Neural cell (in vitro differentiated cells): ENCODE measurements at regions not wholly inside any gene's neighbourhood (a gene's known extent, or its start where the extent isn't known, plus 50 kb on each side); places are given as distances from the start of the nearest gene placed in this dataset.

Source experiments
- H2AFZ ChIP-seq: fragments of 200-600, 300-800 bp; sonication (generic), shearing (Covaris generic); 2 replicates; pipeline ENCODE4 v1.6.0; 2014; ENCODE audit warnings: low read depth, mild to moderate bottlenecking, antibody characterized with exemption, low read length, moderate library complexity
- H3F3A ChIP-seq: fragments of 200-600 bp; shearing (Covaris generic); 2 replicates; pipeline ENCODE4 v1.6.1; 2016; ENCODE audit warnings: mild to moderate bottlenecking, moderate library complexity, mixed read lengths, antibody characterized with exemption, low read length; ENCODE audit not compliant: insufficient read depth, poor library complexity, severe bottlenecking
- H3K27ac ChIP-seq: fragments of 200-600, 300-800 bp; sonication (generic), shearing (Covaris generic); 2 replicates; pipeline ENCODE4 v1.5.1; 2014; ENCODE audit warnings: mild to moderate bottlenecking, low read length, moderate library complexity
- H3K27me3 ChIP-seq: fragments of 300-800, 200-600 bp; sonication (generic), shearing (Covaris generic); 2 replicates; pipeline ENCODE4 v1.6.0; 2014; ENCODE audit warnings: mild to moderate bottlenecking, low read depth, low read length, moderate library complexity; ENCODE audit not compliant: insufficient read depth
- H3K36me3 ChIP-seq: fragments of 300-800, 200-600 bp; sonication (generic), shearing (Covaris generic); 2 replicates; pipeline ENCODE4 v1.5.1; 2014; ENCODE audit warnings: mild to moderate bottlenecking, antibody characterized with exemption, low read length, moderate library complexity; ENCODE audit not compliant: insufficient read depth
- H3K4me2 ChIP-seq: fragments of 300-800, 200-600 bp; sonication (generic), shearing (Covaris generic); 2 replicates; pipeline ENCODE4 v1.6.0; 2014; ENCODE audit warnings: mild to moderate bottlenecking, low read length
- H3K4me3 ChIP-seq: fragments of 300-800, 200-600 bp; sonication (generic), shearing (Covaris generic); 2 replicates; pipeline ENCODE4 v1.5.1; 2014; ENCODE audit warnings: mild to moderate bottlenecking, low read length, moderate library complexity
- H3K79me2 ChIP-seq: fragments of 200-600 bp; shearing (Covaris generic); replicated peaks from 2 replicates; pipeline ENCODE4 v1.6.0; 2014; ENCODE audit warnings: mild to moderate bottlenecking, low read length, moderate library complexity; ENCODE audit not compliant: insufficient read depth
- H3K9ac ChIP-seq: fragments of 300-800, 200-600 bp; sonication (generic), shearing (Covaris generic); 2 replicates; pipeline ENCODE4 v1.6.1; 2016; ENCODE audit warnings: mild to moderate bottlenecking, low read length, mixed read lengths
- H3K9me2 ChIP-seq: fragments of 200-600 bp; shearing (Covaris generic); 2 replicates; pipeline ENCODE4 v1.6.1; 2016; ENCODE audit warnings: mild to moderate bottlenecking, low read length, mixed read lengths; ENCODE audit not compliant: insufficient read depth
- H3K9me3 ChIP-seq: fragments of 200-600, 300-800 bp; sonication (generic), shearing (Covaris generic); 2 replicates; pipeline ENCODE4 v1.6.1; 2016; ENCODE audit warnings: mild to moderate bottlenecking, mixed run types, low read length, moderate library complexity, mixed read lengths
- H4K20me1 ChIP-seq: fragments of 200-600 bp; shearing (Covaris generic); 2 replicates; pipeline ENCODE4 v1.6.1; 2016; ENCODE audit warnings: mild to moderate bottlenecking, mixed run types; ENCODE audit not compliant: insufficient read depth
- EP300 ChIP-seq: fragments of 450-650 bp; conservative IDR thresholded peaks from 2 replicates; pipeline ENCODE4 v1.6.1; 2014; ENCODE audit warnings: antibody characterized with exemption, mild to moderate bottlenecking, moderate library complexity; ENCODE audit not compliant: poor library complexity, severe bottlenecking
- EZH2 ChIP-seq: fragments of 200-600, 300-800 bp; shearing (Covaris generic), sonication (generic); IDR thresholded peaks from 2 replicates; pipeline ENCODE4 v1.6.1; 2014; ENCODE audit warnings: antibody characterized with exemption, low read length, borderline replicate concordance, mild to moderate bottlenecking; ENCODE audit not compliant: insufficient read depth, poor library complexity, severe bottlenecking
- MXI1 ChIP-seq: fragments of 450-650 bp; conservative IDR thresholded peaks from 2 replicates; pipeline ENCODE4 v1.6.1; 2014; ENCODE audit warnings: antibody characterized with exemption, mild to moderate bottlenecking; ENCODE audit not compliant: poor library complexity, severe bottlenecking
- POLR2AphosphoS5 ChIP-seq: IDR thresholded peaks from 2 replicates; pipeline ENCODE4 v1.6.1; 2012
- RAD21 ChIP-seq: fragments of 450-650 bp; conservative IDR thresholded peaks from 2 replicates; pipeline ENCODE4 v1.6.1; 2014; ENCODE audit warnings: antibody characterized with exemption, mild to moderate bottlenecking, moderate library complexity
- REST ChIP-seq: IDR thresholded peaks from 2 replicates; pipeline ENCODE4 v1.6.1; 2012; ENCODE audit warnings: borderline replicate concordance
- SMC3 ChIP-seq: fragments of 450-650 bp; conservative IDR thresholded peaks from 2 replicates; pipeline ENCODE4 v1.6.1; 2014; ENCODE audit warnings: antibody characterized with exemption, mild to moderate bottlenecking, moderate library complexity; ENCODE audit not compliant: poor library complexity
- TAF1 ChIP-seq: IDR thresholded peaks from 2 replicates; pipeline ENCODE4 v1.6.1; 2012; ENCODE audit warnings: low read depth
- TF ChIP-seq, protein P1 (sequence below): fragments of 450-650 bp; IDR thresholded peaks from 2 replicates; pipeline ENCODE4 v1.5.1; 2014; ENCODE audit warnings: antibody characterized with exemption, mild to moderate bottlenecking, moderate library complexity; ENCODE audit not compliant: poor library complexity, severe bottlenecking

- H3K27me3 ChIP-seq, result no peaks in the 10 kb centered on the region
- H3K9me3 ChIP-seq, result no peaks in the 10 kb centered on the region
- H3K9me2 ChIP-seq, result no peaks in the 10 kb centered on the region
- no peaks in the 10 kb centered on the region for H3K79me2 ChIP-seq
- H3K27ac ChIP-seq, result no peak overlapping the region
- H3F3A ChIP-seq, result no peaks in the 10 kb centered on the region
- H4K20me1 ChIP-seq, result no peaks in the 10 kb centered on the region
- no peak overlapping the region for H2AFZ ChIP-seq
- H3K9ac ChIP-seq, result no peak overlapping the region
- no peak overlapping the region for H3K4me2 ChIP-seq
- H3K4me3 ChIP-seq, result no peak overlapping the region
- TF ChIP-seq EZH2 (no peak), EP300 (no peak), REST (no peak), RAD21 (no peak), SMC3 (no peak), POLR2AphosphoS5 (no peak), TAF1 (no peak), MXI1 (no peak)
- TF ChIP-seq, protein P1, sequence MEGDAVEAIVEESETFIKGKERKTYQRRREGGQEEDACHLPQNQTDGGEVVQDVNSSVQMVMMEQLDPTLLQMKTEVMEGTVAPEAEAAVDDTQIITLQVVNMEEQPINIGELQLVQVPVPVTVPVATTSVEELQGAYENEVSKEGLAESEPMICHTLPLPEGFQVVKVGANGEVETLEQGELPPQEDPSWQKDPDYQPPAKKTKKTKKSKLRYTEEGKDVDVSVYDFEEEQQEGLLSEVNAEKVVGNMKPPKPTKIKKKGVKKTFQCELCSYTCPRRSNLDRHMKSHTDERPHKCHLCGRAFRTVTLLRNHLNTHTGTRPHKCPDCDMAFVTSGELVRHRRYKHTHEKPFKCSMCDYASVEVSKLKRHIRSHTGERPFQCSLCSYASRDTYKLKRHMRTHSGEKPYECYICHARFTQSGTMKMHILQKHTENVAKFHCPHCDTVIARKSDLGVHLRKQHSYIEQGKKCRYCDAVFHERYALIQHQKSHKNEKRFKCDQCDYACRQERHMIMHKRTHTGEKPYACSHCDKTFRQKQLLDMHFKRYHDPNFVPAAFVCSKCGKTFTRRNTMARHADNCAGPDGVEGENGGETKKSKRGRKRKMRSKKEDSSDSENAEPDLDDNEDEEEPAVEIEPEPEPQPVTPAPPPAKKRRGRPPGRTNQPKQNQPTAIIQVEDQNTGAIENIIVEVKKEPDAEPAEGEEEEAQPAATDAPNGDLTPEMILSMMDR, result no peak
- no peaks in the 10 kb centered on the region for H3K36me3 ChIP-seq
Observed at GRCh38 chr22:27475548-27475897, 326.0 kb downstream of the MN1 start.

- no peaks in the 10 kb centered on the region for H3K9me3 ChIP-seq
- H3K4me3 ChIP-seq, result no peak overlapping the region
- no peaks in the 10 kb centered on the region for H3F3A ChIP-seq
- TF ChIP-seq EZH2 (no peak), REST (no peak), EP300 (no peak), MXI1 (no peak), POLR2AphosphoS5 (no peak), RAD21 (no peak), TAF1 (no peak), SMC3 (no peak)
- TF ChIP-seq, protein P1, result no peak
- no peak overlapping the region for H3K4me2 ChIP-seq
- H3K79me2 ChIP-seq, result no peaks in the 10 kb centered on the region
- no peaks in the 10 kb centered on the region for H3K27me3 ChIP-seq
- no peaks in the 10 kb centered on the region for H4K20me1 ChIP-seq
- no peak overlapping the region for H3K27ac ChIP-seq
- no peaks in the 10 kb centered on the region for H3K36me3 ChIP-seq
- no peak overlapping the region for H2AFZ ChIP-seq
- H3K9ac ChIP-seq, result no peak overlapping the region
- H3K9me2 ChIP-seq, result no peaks in the 10 kb centered on the region
Observed at GRCh38 chr22:27476318-27476717, 325.2 kb downstream of the MN1 start.
